OCI-LY7 (cell line): ENCODE measurements at regions not wholly inside any gene's neighbourhood (a gene's known extent, or its start where the extent isn't known, plus 50 kb on each side); places are given as distances from the start of the nearest gene placed in this dataset.

Source experiments
- EZH2phosphoT487 ChIP-seq: fragments of 200-600 bp; sonication (generic); IDR thresholded peaks from 2 replicates; pipeline ENCODE4 v1.6.1; 2018; ENCODE audit warnings: low read depth, borderline replicate concordance, mild to moderate bottlenecking, mixed run types, antibody characterized with exemption, low read length, moderate library complexity, mixed read lengths
- TF ChIP-seq, protein P1 (sequence below): fragments of 200-600 bp; sonication (generic); conservative IDR thresholded peaks from 2 replicates; pipeline ENCODE4 v1.5.1; 2014; ENCODE audit warnings: mild to moderate bottlenecking, antibody characterized with exemption, low read length, moderate library complexity, mixed read lengths

DNA sequence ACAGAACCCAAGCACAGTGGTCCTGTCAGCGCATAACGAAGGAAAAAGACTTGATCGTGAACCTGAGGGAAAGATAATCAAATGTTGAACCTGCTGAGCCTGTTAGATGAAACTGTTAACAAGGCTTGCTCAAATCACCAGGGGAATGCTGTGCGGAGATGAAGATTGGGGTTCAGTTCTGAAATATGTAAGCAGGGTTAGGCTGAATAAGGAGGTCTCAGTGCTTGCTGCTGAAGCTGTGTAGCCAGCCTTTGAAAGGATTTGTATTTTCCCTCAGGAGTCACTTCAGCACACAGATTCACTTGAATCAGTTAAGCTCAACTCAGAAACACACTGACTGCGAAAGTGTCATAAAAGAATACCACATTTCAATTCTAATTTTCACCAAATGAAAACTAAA is 793.5 kb downstream of the OLFM4 start:
- no peak for TF ChIP-seq EZH2phosphoT487
- TF ChIP-seq, protein P1, sequence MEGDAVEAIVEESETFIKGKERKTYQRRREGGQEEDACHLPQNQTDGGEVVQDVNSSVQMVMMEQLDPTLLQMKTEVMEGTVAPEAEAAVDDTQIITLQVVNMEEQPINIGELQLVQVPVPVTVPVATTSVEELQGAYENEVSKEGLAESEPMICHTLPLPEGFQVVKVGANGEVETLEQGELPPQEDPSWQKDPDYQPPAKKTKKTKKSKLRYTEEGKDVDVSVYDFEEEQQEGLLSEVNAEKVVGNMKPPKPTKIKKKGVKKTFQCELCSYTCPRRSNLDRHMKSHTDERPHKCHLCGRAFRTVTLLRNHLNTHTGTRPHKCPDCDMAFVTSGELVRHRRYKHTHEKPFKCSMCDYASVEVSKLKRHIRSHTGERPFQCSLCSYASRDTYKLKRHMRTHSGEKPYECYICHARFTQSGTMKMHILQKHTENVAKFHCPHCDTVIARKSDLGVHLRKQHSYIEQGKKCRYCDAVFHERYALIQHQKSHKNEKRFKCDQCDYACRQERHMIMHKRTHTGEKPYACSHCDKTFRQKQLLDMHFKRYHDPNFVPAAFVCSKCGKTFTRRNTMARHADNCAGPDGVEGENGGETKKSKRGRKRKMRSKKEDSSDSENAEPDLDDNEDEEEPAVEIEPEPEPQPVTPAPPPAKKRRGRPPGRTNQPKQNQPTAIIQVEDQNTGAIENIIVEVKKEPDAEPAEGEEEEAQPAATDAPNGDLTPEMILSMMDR: no peak
